ENCODE measurements at regions not wholly inside any gene's neighbourhood (a gene's known extent, or its start where the extent isn't known, plus 50 kb on each side); places are given as distances from the start of the nearest gene placed in this dataset.

- Histone ChIP-seq H2AFZ (ENCODE audit: low read length) (no peak overlapping the region), H3K9ac (ENCODE audit: low read length) (no peak overlapping the region), H4K20me1 (ENCODE audit: insufficient read depth, low read length) (no peaks in the 10 kb centered on the region), H3K9me3 (replicated peaks; ENCODE audit: insufficient read depth, low read length) (no peaks in the 10 kb centered on the region), H3K4me1 (ENCODE audit: low read length) (no peaks in the 10 kb centered on the region), H3K4me3 (ENCODE audit: low read length) (no peak overlapping the region), H3K27me3 (replicated peaks; ENCODE audit: insufficient read depth, low read length) (no peaks in the 10 kb centered on the region), H3K36me3 (replicated peaks; ENCODE audit: insufficient read depth, low read length) (no peaks in the 10 kb centered on the region), H3K79me2 (ENCODE audit: low read length) (no peaks in the 10 kb centered on the region), H3F3A (ENCODE audit: insufficient read depth, low read length) (no peaks in the 10 kb centered on the region), H3K27ac (ENCODE audit: low read length) (no peak overlapping the region), H3K4me2 (ENCODE audit: low read depth, low read length) (no peak overlapping the region), H3K9me2 (replicated peaks; ENCODE audit: insufficient read depth, low read length) (no peaks in the 10 kb centered on the region)
- DNase-seq = no peak
- TF ChIP-seq EZH2phosphoT487 (IDR thresholded peaks at IDR 0.05; ENCODE audit: low read length) (no peak), EZH2 (optimal IDR thresholded peaks at IDR 0.05; ENCODE audit: low read depth, low read length) (no peak), CTCF (IDR thresholded peaks at IDR 0.05; ENCODE audit: low read length) (no peak)
These were observed 53.6 kb upstream of the RWDD3 start for GRCh38 chr1:95180371-95180770.

GRCh38 chr1:95181096-95181495 is 52.9 kb upstream of the RWDD3 start:
- no peaks in the 10 kb centered on the region for H3K4me1 ChIP-seq (ENCODE audit: low read length)
- TF ChIP-seq CTCF (IDR thresholded peaks at IDR 0.05; ENCODE audit: low read length) (no peak), EZH2 (optimal IDR thresholded peaks at IDR 0.05; ENCODE audit: low read depth, low read length) (no peak), EZH2phosphoT487 (IDR thresholded peaks at IDR 0.05; ENCODE audit: low read length) (no peak)
- no peaks in the 10 kb centered on the region for H3K9me3 ChIP-seq (replicated peaks; ENCODE audit: insufficient read depth, low read length)
- H4K20me1 ChIP-seq (ENCODE audit: insufficient read depth, low read length) = no peaks in the 10 kb centered on the region
- H3K9ac ChIP-seq (ENCODE audit: low read length) = no peak overlapping the region
- no peak for DNase-seq
- H3K4me3 ChIP-seq (ENCODE audit: low read length) = no peak overlapping the region
- H3K9me2 ChIP-seq (replicated peaks; ENCODE audit: insufficient read depth, low read length) = no peaks in the 10 kb centered on the region
- no peaks in the 10 kb centered on the region for H3K79me2 ChIP-seq (ENCODE audit: low read length)
- no peak overlapping the region for H3K27ac ChIP-seq (ENCODE audit: low read length)
- no peaks in the 10 kb centered on the region for H3F3A ChIP-seq (ENCODE audit: insufficient read depth, low read length)
- no peaks in the 10 kb centered on the region for H3K27me3 ChIP-seq (replicated peaks; ENCODE audit: insufficient read depth, low read length)
- H3K36me3 ChIP-seq (replicated peaks; ENCODE audit: insufficient read depth, low read length) = no peaks in the 10 kb centered on the region
- H3K4me2 ChIP-seq (ENCODE audit: low read depth, low read length) = no peak overlapping the region
- H2AFZ ChIP-seq (ENCODE audit: low read length) = no peak overlapping the region

- no peaks in the 10 kb centered on the region for H3K36me3 ChIP-seq (replicated peaks; ENCODE audit: insufficient read depth, low read length)
- H3K9me3 ChIP-seq (replicated peaks; ENCODE audit: insufficient read depth, low read length) = no peaks in the 10 kb centered on the region
- H3K27ac ChIP-seq (ENCODE audit: low read length) = no peak overlapping the region
- TF ChIP-seq EZH2phosphoT487 (IDR thresholded peaks at IDR 0.05; ENCODE audit: low read length) (no peak), EZH2 (optimal IDR thresholded peaks at IDR 0.05; ENCODE audit: low read depth, low read length) (no peak), CTCF (IDR thresholded peaks at IDR 0.05; ENCODE audit: low read length) (no peak)
- no peak overlapping the region for H3K4me2 ChIP-seq (ENCODE audit: low read depth, low read length)
- H3K27me3 ChIP-seq (replicated peaks; ENCODE audit: insufficient read depth, low read length) = no peaks in the 10 kb centered on the region
- no peaks in the 10 kb centered on the region for H3K79me2 ChIP-seq (ENCODE audit: low read length)
- H3K4me3 ChIP-seq (ENCODE audit: low read length) = no peak overlapping the region
- DNase-seq = no peak
- no peaks in the 10 kb centered on the region for H3K9me2 ChIP-seq (replicated peaks; ENCODE audit: insufficient read depth, low read length)
- H3K4me1 ChIP-seq (ENCODE audit: low read length) = no peaks in the 10 kb centered on the region
- H3K9ac ChIP-seq (ENCODE audit: low read length) = no peak overlapping the region
- no peaks in the 10 kb centered on the region for H4K20me1 ChIP-seq (ENCODE audit: insufficient read depth, low read length)
- no peaks in the 10 kb centered on the region for H3F3A ChIP-seq (ENCODE audit: insufficient read depth, low read length)
- H2AFZ ChIP-seq (ENCODE audit: low read length) = no peak overlapping the region
These were observed 50.1 kb upstream of the RWDD3 start for GRCh38 chr1:95183952-95184351.

Data from MM.1S (cell line).